ENCODE measurements at regions not wholly inside any gene's neighbourhood (a gene's known extent, or its start where the extent isn't known, plus 50 kb on each side); places are given as distances from the start of the nearest gene placed in this dataset.

DNA sequence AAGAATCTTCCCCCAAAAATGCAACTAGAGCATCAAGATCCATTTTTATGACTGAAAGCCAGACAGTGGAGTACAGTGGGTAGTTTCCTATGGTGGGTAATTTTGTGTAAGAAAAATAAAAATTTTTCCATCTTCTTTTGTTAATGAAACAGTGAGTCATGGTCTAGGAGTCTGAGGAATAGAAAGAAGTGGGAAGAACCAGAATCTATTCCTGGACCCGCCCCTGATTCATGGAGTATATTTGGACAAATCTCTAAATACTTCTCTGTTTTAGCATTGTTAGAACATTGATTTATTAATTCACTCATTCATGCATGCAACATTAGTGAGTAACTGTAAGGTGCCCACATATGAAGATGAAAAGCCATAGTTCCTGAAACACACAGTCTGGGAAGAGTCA is 304.5 kb upstream of the GPR149 start:
- Mint-ChIP-seq H3K4me1 (ENCODE audit: low read depth) (no peaks in the 10 kb centered on the region), H3K27me3 (no peaks in the 10 kb centered on the region), H3K4me3 (no peak overlapping the region), H3K9me3 (peaks cover 11% of the 10 kb centered on the region), H3K36me3 (ENCODE audit: low read depth) (no peaks in the 10 kb centered on the region), H3K27ac (no peak overlapping the region)
- intact Hi-C loops (cut with micrococcal nuclease) = no loop called here

DNA sequence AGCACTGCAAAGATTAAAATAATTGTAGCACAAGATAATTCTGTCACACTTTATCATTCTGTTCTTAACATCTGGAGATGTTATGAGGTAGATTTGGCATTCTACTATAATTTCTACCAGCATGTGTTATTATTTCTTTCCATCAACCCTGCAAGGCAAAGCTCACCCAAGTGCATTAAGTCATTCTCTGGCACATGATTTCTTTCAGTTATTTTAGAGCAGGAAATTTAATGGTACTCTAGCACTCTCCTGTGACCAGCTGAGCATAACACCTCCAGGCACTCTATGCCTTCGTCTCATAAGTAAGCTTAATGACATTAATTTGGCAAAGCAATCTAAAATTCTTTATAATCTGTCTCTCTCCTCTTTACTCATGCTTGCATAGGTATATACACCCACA is 300.2 kb upstream of the GPR149 start:
- Mint-ChIP-seq H3K27ac (no peak overlapping the region), H3K4me3 (no peak overlapping the region), H3K36me3 (ENCODE audit: low read depth) (no peaks in the 10 kb centered on the region), H3K4me1 (ENCODE audit: low read depth) (peaks cover 16% of the 10 kb centered on the region), H3K27me3 (no peaks in the 10 kb centered on the region), H3K9me3 (peaks cover 11% of the 10 kb centered on the region)
- intact Hi-C loops (cut with micrococcal nuclease) = no loop called here

DNA sequence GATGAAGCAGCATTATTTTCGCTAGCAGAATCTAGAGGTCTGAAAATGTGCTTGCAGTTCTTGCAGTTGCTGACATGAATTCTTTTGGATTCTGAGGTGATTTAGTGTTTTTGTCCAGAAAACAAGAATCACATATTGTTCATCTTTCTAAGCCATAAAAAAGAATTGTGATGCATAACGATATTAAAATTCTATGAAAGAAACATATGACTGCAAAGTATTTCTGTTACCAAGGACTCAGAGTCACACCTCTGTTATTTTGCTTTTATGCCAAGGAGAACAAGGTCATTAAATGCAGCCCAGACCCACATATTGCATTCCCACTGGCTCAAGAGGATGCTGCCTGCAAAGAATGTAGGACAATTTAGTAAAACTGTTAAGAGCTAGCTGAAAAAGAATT is 299.8 kb upstream of the GPR149 start:
- Mint-ChIP-seq H3K27ac (no peak overlapping the region), H3K4me1 (ENCODE audit: low read depth) (peaks cover 16% of the 10 kb centered on the region), H3K9me3 (peaks cover 11% of the 10 kb centered on the region), H3K36me3 (ENCODE audit: low read depth) (no peaks in the 10 kb centered on the region), H3K4me3 (no peak overlapping the region), H3K27me3 (no peaks in the 10 kb centered on the region)
- intact Hi-C loops (cut with micrococcal nuclease) = loop anchor here (2.0 kb wide), 1 partner anchor 393 kb away; no protein-coding TSS in a partner anchor

DNA sequence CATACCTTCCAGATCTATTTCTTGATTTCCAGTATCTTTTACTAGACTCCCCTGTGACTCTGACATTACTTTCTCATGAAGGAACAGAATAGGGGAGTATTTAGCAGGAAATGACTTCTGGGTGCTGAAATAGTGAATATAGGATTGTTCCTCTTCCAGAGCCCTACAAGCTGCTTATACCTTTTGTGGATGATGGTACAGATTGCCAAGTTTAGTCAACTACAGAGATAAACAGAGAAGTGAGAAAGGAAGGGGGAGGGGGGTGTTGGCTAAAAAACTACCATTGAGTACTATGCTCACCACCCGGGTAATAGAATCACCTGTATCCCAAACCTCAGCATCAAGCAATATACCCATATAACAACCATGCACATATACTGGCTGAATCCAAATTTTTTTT is 298.3 kb upstream of the GPR149 start:
- no peaks in the 10 kb centered on the region for H3K36me3 Mint-ChIP-seq (ENCODE audit: low read depth)
- peaks cover 11% of the 10 kb centered on the region for H3K9me3 Mint-ChIP-seq
- H3K4me3 Mint-ChIP-seq = no peak overlapping the region
- H3K27me3 Mint-ChIP-seq = no peaks in the 10 kb centered on the region
- intact Hi-C loops (cut with micrococcal nuclease) = loop anchor here (2.0 kb wide), 1 partner anchor 391 kb away; no protein-coding TSS in a partner anchor
- H3K27ac Mint-ChIP-seq = no peak overlapping the region
- H3K4me1 Mint-ChIP-seq (ENCODE audit: low read depth) = peaks cover 16% of the 10 kb centered on the region

DNA sequence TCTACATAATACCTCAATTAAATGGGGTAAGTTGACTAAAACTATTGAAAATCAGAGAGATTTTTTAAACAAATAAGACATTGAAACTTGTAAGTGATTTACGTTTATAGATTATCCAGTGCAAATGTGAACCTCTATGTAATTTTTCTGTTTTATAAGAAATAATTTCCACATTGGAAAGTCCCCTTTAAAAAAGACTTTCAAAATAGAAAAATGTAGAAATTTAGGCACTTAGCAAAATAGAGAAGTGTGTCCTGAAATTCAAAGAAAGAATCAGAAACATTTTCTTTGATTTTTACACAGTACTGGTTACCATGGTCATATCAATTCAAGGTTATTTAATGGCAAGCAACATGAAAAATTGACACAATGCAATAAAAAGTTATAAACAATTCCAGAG is 290.9 kb upstream of the GPR149 start:
- intact Hi-C loops (cut with micrococcal nuclease) = no loop called here
- H3K4me3 Mint-ChIP-seq = no peak overlapping the region
- H3K9me3 Mint-ChIP-seq = peaks cover 6% of the 10 kb centered on the region
- no peaks in the 10 kb centered on the region for H3K27me3 Mint-ChIP-seq
- no peak overlapping the region for H3K27ac Mint-ChIP-seq
- H3K4me1 Mint-ChIP-seq (ENCODE audit: low read depth) = peaks cover 46% of the 10 kb centered on the region
- no peaks in the 10 kb centered on the region for H3K36me3 Mint-ChIP-seq (ENCODE audit: low read depth)

DNA sequence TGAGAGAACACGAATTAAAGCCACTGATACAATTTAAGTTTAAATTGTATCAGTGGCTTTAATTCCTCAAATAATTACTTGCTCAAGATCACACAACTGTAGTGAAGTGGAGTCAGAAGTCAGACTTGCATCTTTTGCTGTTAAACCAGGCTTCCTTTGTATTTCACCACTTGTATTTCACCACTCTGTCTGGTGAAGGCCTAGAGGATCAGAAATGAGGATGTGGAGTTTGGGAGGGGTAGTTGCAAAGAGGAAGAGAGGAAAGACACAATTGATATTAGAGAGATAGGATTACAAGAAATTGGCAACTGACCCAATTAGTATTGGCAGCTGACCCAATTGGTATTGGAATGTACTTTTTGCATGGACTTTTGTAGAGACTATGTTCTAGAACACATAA is 288.1 kb upstream of the GPR149 start:
- intact Hi-C loops (cut with micrococcal nuclease) = no loop called here
- Mint-ChIP-seq H3K9me3 (peaks cover 6% of the 10 kb centered on the region), H3K4me1 (ENCODE audit: low read depth) (peaks cover 66% of the 10 kb centered on the region)

DNA sequence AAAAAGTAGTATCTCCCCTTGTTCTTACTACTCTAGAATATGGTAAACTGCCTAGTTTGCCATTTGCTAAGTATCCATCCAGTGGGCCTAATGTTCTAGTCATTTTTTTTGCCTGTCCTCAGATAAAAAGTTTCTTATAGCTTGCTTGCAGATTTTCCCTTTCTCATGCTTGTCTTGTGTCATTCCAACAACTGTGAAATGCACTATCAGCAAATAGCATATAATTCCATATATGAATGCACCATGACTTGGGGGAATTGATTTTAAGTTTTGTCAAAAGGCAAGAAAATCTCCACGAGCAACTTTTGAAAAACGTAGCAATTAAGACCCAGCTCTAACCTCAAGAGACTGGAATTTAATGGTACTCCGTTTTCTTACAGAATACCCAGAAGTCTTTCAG is 286.2 kb upstream of the GPR149 start:
- peaks cover 9% of the 10 kb centered on the region for H3K9me3 Mint-ChIP-seq
- H3K27me3 Mint-ChIP-seq = no peaks in the 10 kb centered on the region
- H3K4me3 Mint-ChIP-seq = no peak overlapping the region
- H3K4me1 Mint-ChIP-seq (ENCODE audit: low read depth) = peaks cover 56% of the 10 kb centered on the region
- no peaks in the 10 kb centered on the region for H3K36me3 Mint-ChIP-seq (ENCODE audit: low read depth)
- intact Hi-C loops (cut with micrococcal nuclease) = no loop called here
- no peak overlapping the region for H3K27ac Mint-ChIP-seq

More for the DNA sequence above, 288.1 kb upstream of the GPR149 start:
- Mint-ChIP-seq H3K36me3 (ENCODE audit: low read depth) (no peaks in the 10 kb centered on the region), H3K4me3 (no peak overlapping the region), H3K27ac (no peak overlapping the region), H3K27me3 (no peaks in the 10 kb centered on the region)

DNA sequence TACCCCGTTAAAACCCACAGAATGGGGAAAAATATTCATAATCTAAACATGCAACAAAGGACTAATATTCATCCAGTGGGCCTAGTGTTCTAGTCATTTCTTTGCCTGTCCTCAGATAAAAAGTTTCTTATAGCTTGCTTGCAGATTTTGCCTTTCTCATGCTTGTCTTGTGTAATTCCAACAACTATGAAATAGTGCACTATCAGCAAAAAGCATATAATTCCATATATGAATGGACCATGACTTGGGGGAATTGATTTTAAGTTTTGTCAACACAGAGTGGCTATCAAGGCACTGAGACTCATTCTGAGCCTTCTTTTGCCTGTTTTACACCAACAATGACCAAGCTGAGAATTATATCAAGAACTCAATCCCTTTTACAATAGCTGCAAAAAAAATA is 278.6 kb upstream of the GPR149 start:
- Mint-ChIP-seq H3K36me3 (ENCODE audit: low read depth) (no peaks in the 10 kb centered on the region), H3K27me3 (no peaks in the 10 kb centered on the region), H3K27ac (no peak overlapping the region), H3K4me1 (ENCODE audit: low read depth) (peaks cover 2% of the 10 kb centered on the region), H3K4me3 (no peak overlapping the region), H3K9me3 (peaks cover 9% of the 10 kb centered on the region)
- intact Hi-C loops (cut with micrococcal nuclease) = no loop called here

DNA sequence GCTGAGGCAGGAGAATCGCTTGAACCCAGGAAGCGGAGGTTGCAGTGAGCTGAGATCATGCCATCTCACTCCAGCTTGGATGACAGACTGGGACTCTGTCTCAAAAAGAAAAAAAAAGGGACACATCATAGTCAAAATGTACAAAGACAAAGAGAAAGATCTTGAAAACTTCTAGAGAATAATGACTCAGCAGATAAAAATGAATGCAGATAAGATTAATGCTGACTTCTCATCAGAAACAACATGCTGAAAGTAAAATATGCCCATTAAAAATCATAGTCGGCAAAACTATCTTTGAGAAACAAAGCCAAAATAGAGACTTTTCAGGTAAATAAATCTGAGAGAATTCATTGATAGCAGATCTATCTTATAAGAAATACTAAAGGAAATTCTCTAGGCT is 271.1 kb upstream of the GPR149 start:
- no peak overlapping the region for H3K4me3 Mint-ChIP-seq
- H3K4me1 Mint-ChIP-seq (ENCODE audit: low read depth) = no peaks in the 10 kb centered on the region
- H3K9me3 Mint-ChIP-seq = peaks cover 16% of the 10 kb centered on the region
- intact Hi-C loops (cut with micrococcal nuclease) = no loop called here
- no peaks in the 10 kb centered on the region for H3K27me3 Mint-ChIP-seq
- no peak overlapping the region for H3K27ac Mint-ChIP-seq
- H3K36me3 Mint-ChIP-seq (ENCODE audit: low read depth) = no peaks in the 10 kb centered on the region

DNA sequence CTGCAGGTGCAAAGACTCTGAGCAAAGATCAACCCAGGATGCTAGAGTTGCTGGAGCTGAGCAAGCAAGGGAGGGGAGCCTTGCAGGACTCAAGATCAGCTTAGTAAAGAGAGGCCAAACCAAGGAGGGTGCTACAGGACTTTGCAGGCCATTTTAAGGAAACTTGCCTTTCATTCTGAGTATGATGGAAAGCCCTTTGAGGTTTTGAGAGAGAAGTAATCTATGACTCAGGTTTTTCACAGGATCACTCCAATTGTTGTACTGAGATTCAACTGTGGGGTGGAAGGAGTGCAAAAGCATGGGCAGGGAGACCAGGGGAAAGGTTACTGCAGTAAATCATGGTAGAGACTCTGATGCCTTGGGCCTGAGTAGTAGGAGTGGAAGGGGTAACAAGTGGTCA is 260.4 kb upstream of the GPR149 start:
- peaks cover 9% of the 10 kb centered on the region for H3K4me1 Mint-ChIP-seq (ENCODE audit: low read depth)
- H3K36me3 Mint-ChIP-seq (ENCODE audit: low read depth) = no peaks in the 10 kb centered on the region
- no peak overlapping the region for H3K4me3 Mint-ChIP-seq
- no peak overlapping the region for H3K27ac Mint-ChIP-seq
- H3K27me3 Mint-ChIP-seq = no peaks in the 10 kb centered on the region
- intact Hi-C loops (cut with micrococcal nuclease) = no loop called here
- peaks cover 1% of the 10 kb centered on the region for H3K9me3 Mint-ChIP-seq

DNA sequence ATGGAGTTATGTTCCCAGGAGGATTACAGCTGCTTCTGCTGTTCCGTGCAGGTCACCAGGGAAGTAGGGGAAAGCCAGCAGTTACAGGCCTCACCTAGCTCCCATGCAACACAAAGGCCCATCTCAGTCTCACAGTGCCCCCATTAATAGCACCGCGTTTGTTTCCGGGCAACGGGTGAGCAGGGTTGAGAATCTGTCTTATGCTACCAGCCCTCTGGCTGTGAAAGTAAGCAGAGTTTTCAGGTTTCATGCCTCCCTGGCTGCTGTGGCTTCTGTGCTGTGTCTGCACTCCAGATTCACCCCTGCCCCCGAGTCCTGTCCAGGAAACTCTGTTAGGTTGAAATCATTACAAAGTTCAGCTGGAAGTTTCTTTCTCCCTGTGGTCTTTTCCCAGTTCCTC is 254.4 kb upstream of the GPR149 start:
- H3K27ac Mint-ChIP-seq = no peak overlapping the region
- H3K9me3 Mint-ChIP-seq = peaks cover 30% of the 10 kb centered on the region
- H3K4me3 Mint-ChIP-seq = no peak overlapping the region
- peaks cover 4% of the 10 kb centered on the region for H3K4me1 Mint-ChIP-seq (ENCODE audit: low read depth)
- intact Hi-C loops (cut with micrococcal nuclease) = no loop called here
- H3K36me3 Mint-ChIP-seq (ENCODE audit: low read depth) = no peaks in the 10 kb centered on the region
- no peaks in the 10 kb centered on the region for H3K27me3 Mint-ChIP-seq

DNA sequence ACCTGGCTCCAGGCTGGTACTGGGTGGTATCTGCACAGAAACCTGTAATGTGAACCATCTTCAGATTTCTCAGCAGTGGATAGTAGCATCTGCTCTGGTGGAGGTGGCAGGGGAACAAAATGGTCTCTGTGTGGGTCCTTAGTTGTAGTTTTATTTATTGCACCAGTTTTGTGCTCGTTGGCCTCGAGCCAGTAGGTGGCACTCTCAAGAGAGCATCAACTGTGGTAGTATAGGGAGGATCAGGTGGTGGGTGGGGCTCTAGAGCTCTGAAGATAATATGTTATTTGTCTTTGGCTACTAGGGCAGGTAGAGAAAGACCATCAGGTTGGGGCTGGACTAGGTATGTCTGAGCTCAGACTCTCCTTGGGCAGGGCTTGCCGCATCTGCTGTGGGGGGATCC is 254.0 kb upstream of the GPR149 start:
- Mint-ChIP-seq H3K4me3 (no peak overlapping the region), H3K27me3 (no peaks in the 10 kb centered on the region), H3K36me3 (ENCODE audit: low read depth) (no peaks in the 10 kb centered on the region), H3K4me1 (ENCODE audit: low read depth) (peaks cover 4% of the 10 kb centered on the region), H3K9me3 (peaks cover 30% of the 10 kb centered on the region), H3K27ac (no peak overlapping the region)
- intact Hi-C loops (cut with micrococcal nuclease) = no loop called here

DNA sequence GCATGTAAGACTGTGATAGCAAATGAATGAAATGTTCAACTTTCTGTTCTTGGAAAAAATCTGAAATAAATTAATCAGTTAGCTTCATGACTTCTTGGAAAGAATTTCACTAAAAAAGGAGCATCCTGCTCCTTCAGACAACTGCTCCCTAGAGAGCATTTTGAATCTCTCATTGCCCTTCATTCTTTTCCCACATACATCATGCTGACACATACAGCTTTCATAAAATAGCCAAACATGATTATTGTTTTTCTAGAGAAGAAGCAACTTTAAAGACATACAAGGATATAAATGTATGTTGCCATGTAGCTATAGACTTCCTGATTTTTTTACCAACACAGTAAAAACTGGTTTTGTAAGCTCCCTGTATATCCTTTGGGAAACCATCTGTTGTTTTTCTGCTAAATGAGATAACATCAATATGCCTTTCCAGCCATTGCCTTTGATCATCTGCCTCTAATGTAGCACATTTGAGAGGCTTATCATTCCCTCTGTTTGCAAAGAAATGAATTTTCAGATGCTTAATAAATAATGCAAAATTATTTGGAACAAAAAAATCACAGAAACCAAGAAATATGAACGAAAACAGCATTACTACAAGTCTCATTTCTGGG is 248.2 kb upstream of the GPR149 start:
- H3K9me3 Mint-ChIP-seq = peaks cover 7% of the 10 kb centered on the region
- intact Hi-C loops (cut with micrococcal nuclease) = no loop called here
- H3K4me3 Mint-ChIP-seq = no peak overlapping the region
- H3K4me1 Mint-ChIP-seq (ENCODE audit: low read depth) = peaks cover 4% of the 10 kb centered on the region
- no peaks in the 10 kb centered on the region for H3K27me3 Mint-ChIP-seq
- H3K27ac Mint-ChIP-seq = no peak overlapping the region
- no peaks in the 10 kb centered on the region for H3K36me3 Mint-ChIP-seq (ENCODE audit: low read depth)

DNA sequence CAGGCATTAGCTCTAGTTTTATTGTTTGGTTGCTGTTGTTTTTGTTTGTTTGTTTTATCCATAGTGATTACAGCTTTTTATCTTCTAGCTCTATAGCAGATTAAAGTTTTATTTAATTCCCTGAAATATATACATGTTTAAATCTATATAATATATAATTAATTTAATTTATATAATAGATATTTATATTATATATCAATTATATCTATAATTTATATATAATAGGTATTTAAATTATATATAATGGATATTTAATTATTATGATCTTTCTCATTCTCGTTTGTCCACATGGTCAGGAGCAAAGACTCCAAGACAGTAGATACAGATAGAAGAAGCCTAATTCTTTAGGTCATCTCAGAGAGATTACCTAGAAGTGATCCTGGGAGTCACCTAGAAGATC is 238.8 kb upstream of the GPR149 start:
- Mint-ChIP-seq H3K4me3 (no peak overlapping the region), H3K27ac (no peak overlapping the region), H3K4me1 (ENCODE audit: low read depth) (peaks cover 3% of the 10 kb centered on the region), H3K36me3 (ENCODE audit: low read depth) (no peaks in the 10 kb centered on the region), H3K9me3 (peaks cover 20% of the 10 kb centered on the region), H3K27me3 (no peaks in the 10 kb centered on the region)
- intact Hi-C loops (cut with micrococcal nuclease) = no loop called here

DNA sequence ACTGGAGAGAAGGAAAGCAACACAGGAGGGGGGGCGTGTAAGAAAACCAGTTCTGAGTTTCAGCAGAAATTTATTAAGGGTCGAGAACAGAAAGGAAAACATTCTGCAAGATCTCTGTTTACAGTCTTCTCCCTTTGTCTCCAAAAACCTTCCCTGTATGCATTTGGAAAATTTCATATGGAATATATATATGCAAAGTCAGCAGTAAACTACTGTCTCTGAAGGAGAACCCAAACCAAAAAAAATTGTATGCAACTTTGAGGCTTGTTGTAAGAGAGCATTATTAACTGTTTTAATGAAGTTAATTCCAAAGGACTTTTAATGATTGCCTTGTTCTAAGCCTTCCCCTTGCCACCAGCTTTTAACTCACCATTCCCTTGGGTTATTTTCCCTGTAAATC is 238.2 kb upstream of the GPR149 start:
- Mint-ChIP-seq H3K27ac (no peak overlapping the region), H3K9me3 (peaks cover 20% of the 10 kb centered on the region), H3K4me1 (ENCODE audit: low read depth) (peaks cover 9% of the 10 kb centered on the region), H3K4me3 (no peak overlapping the region), H3K27me3 (no peaks in the 10 kb centered on the region), H3K36me3 (ENCODE audit: low read depth) (no peaks in the 10 kb centered on the region)
- intact Hi-C loops (cut with micrococcal nuclease) = no loop called here

Data from dendritic cell treated with granulocyte-macrophage colony-stimulating factor and Interleukin-4, amounts not matched to agents 40 ng/mL and 50 ng/mL, for 4 days (primary cell).